A549 (cell line): ENCODE measurements at regions not wholly inside any gene's neighbourhood (a gene's known extent, or its start where the extent isn't known, plus 50 kb on each side); places are given as distances from the start of the nearest gene placed in this dataset.

Experiments used
- MYC ChIP-seq: IDR thresholded peaks from 2 replicates; pipeline ENCODE4 v1.6.1; 2012; ENCODE audit warnings: mild to moderate bottlenecking, inconsistent platforms, low read length, improper control_type of control experiment, borderline replicate concordance
- POLR2A ChIP-seq: IDR thresholded peaks from 2 replicates; pipeline ENCODE4 v1.6.1; 2012; ENCODE audit warnings: mild to moderate bottlenecking, low read length
- RCOR1 ChIP-seq: fragments of 150-350 bp; IDR thresholded peaks from 2 replicates; pipeline ENCODE4 v1.6.1; 2014; ENCODE audit warnings: antibody characterized with exemption, low read length, low read depth
- RFX5 ChIP-seq: fragments of 450-650 bp; IDR thresholded peaks from 2 replicates; pipeline ENCODE4 v1.7.1; 2014; ENCODE audit warnings: antibody characterized with exemption, mild to moderate bottlenecking, moderate library complexity
- TF ChIP-seq, protein P1 (sequence below): fragments of >200 bp; sonication (Bioruptor Twin); formaldehyde crosslinking; IDR thresholded peaks from 3 replicates; pipeline ENCODE4 v1.5.1; 2016

DNA sequence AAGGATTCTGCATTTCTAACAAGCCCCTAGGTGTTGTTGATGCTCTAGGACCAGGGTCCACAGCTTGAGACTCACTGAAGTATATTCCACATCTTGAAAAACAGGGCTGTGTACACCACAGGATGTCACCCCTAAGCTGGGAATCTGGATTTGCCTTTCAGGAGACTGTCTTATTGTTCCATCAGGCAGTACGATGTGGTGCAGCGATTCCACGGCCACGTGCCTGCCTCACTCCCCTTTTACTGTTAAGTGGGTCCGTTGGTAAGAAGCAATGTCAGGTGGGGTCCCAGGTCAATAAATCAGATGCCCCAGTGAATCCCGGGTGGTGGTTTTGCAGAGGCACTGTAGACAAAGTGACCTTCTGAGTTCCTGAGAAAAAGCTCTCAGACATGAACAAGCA lies 470.7 kb downstream of the HS3ST3B1 start:
- TF ChIP-seq, protein P1, sequence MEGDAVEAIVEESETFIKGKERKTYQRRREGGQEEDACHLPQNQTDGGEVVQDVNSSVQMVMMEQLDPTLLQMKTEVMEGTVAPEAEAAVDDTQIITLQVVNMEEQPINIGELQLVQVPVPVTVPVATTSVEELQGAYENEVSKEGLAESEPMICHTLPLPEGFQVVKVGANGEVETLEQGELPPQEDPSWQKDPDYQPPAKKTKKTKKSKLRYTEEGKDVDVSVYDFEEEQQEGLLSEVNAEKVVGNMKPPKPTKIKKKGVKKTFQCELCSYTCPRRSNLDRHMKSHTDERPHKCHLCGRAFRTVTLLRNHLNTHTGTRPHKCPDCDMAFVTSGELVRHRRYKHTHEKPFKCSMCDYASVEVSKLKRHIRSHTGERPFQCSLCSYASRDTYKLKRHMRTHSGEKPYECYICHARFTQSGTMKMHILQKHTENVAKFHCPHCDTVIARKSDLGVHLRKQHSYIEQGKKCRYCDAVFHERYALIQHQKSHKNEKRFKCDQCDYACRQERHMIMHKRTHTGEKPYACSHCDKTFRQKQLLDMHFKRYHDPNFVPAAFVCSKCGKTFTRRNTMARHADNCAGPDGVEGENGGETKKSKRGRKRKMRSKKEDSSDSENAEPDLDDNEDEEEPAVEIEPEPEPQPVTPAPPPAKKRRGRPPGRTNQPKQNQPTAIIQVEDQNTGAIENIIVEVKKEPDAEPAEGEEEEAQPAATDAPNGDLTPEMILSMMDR = no peak
- no peak for TF ChIP-seq POLR2A
- TF ChIP-seq RFX5 = no peak
- TF ChIP-seq MYC = no peak
- TF ChIP-seq RCOR1 = no peak
